Transverse colon (tissue), 4 donors: ENCODE measurements at regions not wholly inside any gene's neighbourhood (a gene's known extent, or its start where the extent isn't known, plus 50 kb on each side); places are given as distances from the start of the nearest gene placed in this dataset.

Experiments used
- DNase-seq: peaks from one replicate; pipeline ENCODE4 v3.0.0-alpha.2; 2019
- H3K27ac ChIP-seq, 4 donors: fragments of 200-600 bp; sonication (generic); 2 replicates each; pipeline ENCODE4 v1.5.1; 2016 to 2018; ENCODE audit warnings: inconsistent platforms in 4 of 4
- H3K27me3 ChIP-seq: fragments of 200-600 bp; sonication (generic); 2 replicates; pipeline ENCODE4 v1.5.1; 2017; ENCODE audit warnings: inconsistent platforms
- H3K36me3 ChIP-seq, 4 donors: fragments of 200-600 bp; sonication (generic); 2 replicates each; pipeline ENCODE4 v1.5.1; 2017 to 2019; ENCODE audit warnings: inconsistent platforms in 4 of 4
- H3K4me1 ChIP-seq, 4 donors: fragments of 200-600 bp; sonication (generic); 2 replicates each; pipeline ENCODE4 v1.5.1; 2017 to 2020; ENCODE audit warnings: inconsistent platforms in 4 of 4
- H3K4me3 ChIP-seq, 4 donors: fragments of 200-600 bp; sonication (generic); 1 replicate in 1 of 4; 2 replicates in 3 of 4; pipeline versions ENCODE4 v1.5.1 to v1.6.1; 2017 to 2019; ENCODE audit warnings: inconsistent platforms in 4 of 4
- H3K9me3 ChIP-seq, 2 donors: fragments of 200-600 bp; sonication (generic); 2 replicates each; pipeline ENCODE4 v1.5.1; 2017 to 2019; ENCODE audit warnings: inconsistent platforms in 2 of 2
- CTCF ChIP-seq, 5 experiments: fragments of 200-600 bp in 3 of 5; fragments of 450-650 bp in 2 of 5; sonication (generic) in 3 of 5; IDR thresholded peaks; 1 replicate in 2 of 5; 2 replicates in 3 of 5; pipeline ENCODE4 v1.5.1; 2016 to 2017; ENCODE audit warnings: antibody characterized with exemption in 5 of 5, inconsistent platforms in 3 of 5, mild to moderate bottlenecking in 2 of 5, moderate library complexity in 1 of 5
- EP300 ChIP-seq: sonication (generic); formaldehyde crosslinking; IDR thresholded peaks from one replicate; pipeline ENCODE4 v1.6.1; 2017; ENCODE audit warnings: antibody characterized with exemption, low read depth
- POLR2A ChIP-seq: fragments of 450-650 bp; IDR thresholded peaks from one replicate; pipeline ENCODE4 v1.6.1; 2016; ENCODE audit warnings: antibody characterized with exemption, mild to moderate bottlenecking, moderate library complexity
- POLR2AphosphoS5 ChIP-seq, 3 donors: sonication (generic); formaldehyde crosslinking; IDR thresholded peaks; one replicate each; pipeline ENCODE4 v1.6.1; 2016; ENCODE audit warnings: antibody characterized with exemption in 3 of 3
- WGBS, 2 donors: methylation state at CpG; one replicate each; pipeline ENCODE4 v1.1.5; 2018; ENCODE audit warnings: low coverage in 1 of 2; 5-methylcytosine and 5-hydroxymethylcytosine counted together
- in situ Hi-C, 4 donors: fragments of 200-750 bp; cut with MboI; loops; one replicate each; pipeline versions ENCODE4 v1.15.0 to v1.15.1; 2017; ENCODE audit warnings: low sequenced_read_pairs in 3 of 4, low pct_ligation_motif_present in 1 of 4, low pct_unique_long_range_greater_than_20kb in 1 of 4
- intact Hi-C: fragments of 100-400 bp; cut with DNase I; formaldehyde crosslinking; loops from one replicate; pipeline ENCODE4 v1.15.1; 2023; ENCODE audit warnings: low total_unique reads

- no peaks in the 10 kb centered on the region for H3K4me1 ChIP-seq
- H3K36me3 ChIP-seq: no peaks in the 10 kb centered on the region
- no peak for TF ChIP-seq POLR2AphosphoS5 (IDR thresholded peaks at IDR 0.05)
- TF ChIP-seq POLR2A: no peak
- no peak for TF ChIP-seq CTCF (IDR thresholded peaks at IDR 0.05)
- no peak for TF ChIP-seq EP300
- 78 to 95% methylated on average over 7 of the region's 7 CpGs for WGBS, 2 donors
- DNase-seq: no peak
- H3K27me3 ChIP-seq: no peaks in the 10 kb centered on the region
- no peaks in the 10 kb centered on the region for H3K9me3 ChIP-seq
- H3K4me3 ChIP-seq: no peak overlapping the region
- in situ Hi-C loops: no loop called here
- intact Hi-C loops: no loop called here
- no peak overlapping the region for H3K27ac ChIP-seq
Observed at GRCh38 chr15:47640901-47641300, 76.4 kb upstream of the SEMA6D start.

DNA sequence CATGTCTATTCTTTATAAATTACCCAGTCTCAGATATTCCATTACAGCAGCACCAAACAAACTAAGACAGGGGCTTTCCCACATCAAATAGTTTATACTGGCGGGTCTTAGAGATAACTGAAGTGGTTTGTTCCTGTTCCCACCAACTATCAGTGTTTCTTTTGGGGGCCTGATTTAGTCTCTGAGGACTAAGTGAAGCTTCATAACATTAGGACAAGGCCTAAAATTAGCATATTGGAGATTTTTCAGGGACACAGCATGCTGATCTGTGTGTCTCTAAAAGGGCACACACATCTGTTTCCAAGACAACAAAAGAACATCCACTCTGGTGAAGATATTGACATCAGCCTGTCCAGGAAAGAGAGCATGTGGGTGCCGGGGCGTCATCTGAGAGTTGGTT is 72.6 kb upstream of the SEMA6D start:
- Histone ChIP-seq H3K4me3 (no peak overlapping the region), H3K4me1 (no peaks in the 10 kb centered on the region), H3K9me3 (no peaks in the 10 kb centered on the region), H3K27me3 (no peaks in the 10 kb centered on the region), H3K27ac (no peak overlapping the region), H3K36me3 (no peaks in the 10 kb centered on the region)
- intact Hi-C loops: no loop called here
- TF ChIP-seq POLR2AphosphoS5 (IDR thresholded peaks at IDR 0.05) (no peak), EP300 (no peak), POLR2A (no peak), CTCF (IDR thresholded peaks at IDR 0.05) (no peak)
- no peak for DNase-seq
- in situ Hi-C loops: no loop called here
- 20 to 65% methylated on average over 1 to 3 of the region's 3 CpGs for WGBS, 2 donors

GRCh38 chr15:47650564-47650963 is 66.7 kb upstream of the SEMA6D start:
- H3K27ac ChIP-seq: no peak overlapping the region
- no peaks in the 10 kb centered on the region for H3K4me1 ChIP-seq
- H3K4me3 ChIP-seq: no peak overlapping the region
- H3K27me3 ChIP-seq: no peaks in the 10 kb centered on the region
- no peak for TF ChIP-seq POLR2A
- no peak for TF ChIP-seq POLR2AphosphoS5 (IDR thresholded peaks at IDR 0.05)
- no peak for TF ChIP-seq CTCF (IDR thresholded peaks at IDR 0.05)
- TF ChIP-seq EP300: no peak
- no peak for DNase-seq
- H3K9me3 ChIP-seq: no peaks in the 10 kb centered on the region
- H3K36me3 ChIP-seq: no peaks in the 10 kb centered on the region
- 69 to 81% methylated on average over 3 of the region's 3 CpGs for WGBS, 2 donors
- in situ Hi-C loops: no loop called here
- intact Hi-C loops: no loop called here

GRCh38 chr15:47652328-47652727 is 65.0 kb upstream of the SEMA6D start:
- intact Hi-C loops (no loop called here), in situ Hi-C loops (no loop called here)
- no peaks in the 10 kb centered on the region for H3K9me3 ChIP-seq
- no peaks in the 10 kb centered on the region for H3K27me3 ChIP-seq
- no peak overlapping the region for H3K4me3 ChIP-seq
- no peaks in the 10 kb centered on the region for H3K4me1 ChIP-seq
- WGBS, 2 donors: 70 to 81% methylated on average over 2 to 7 of the region's 7 CpGs
- TF ChIP-seq POLR2AphosphoS5 (IDR thresholded peaks at IDR 0.05): no peak
- TF ChIP-seq CTCF (IDR thresholded peaks at IDR 0.05): no peak
- TF ChIP-seq EP300: no peak
- no peak for TF ChIP-seq POLR2A
- no peak for DNase-seq
- H3K27ac ChIP-seq: no peak overlapping the region
- H3K36me3 ChIP-seq: no peaks in the 10 kb centered on the region
